ENCODE measurements at regions not wholly inside any gene's neighbourhood (a gene's known extent, or its start where the extent isn't known, plus 50 kb on each side); places are given as distances from the start of the nearest gene placed in this dataset.
"Not testable (repeated sequence)": the region's sequence is repeated elsewhere in the genome, so short reads cannot be mapped to it uniquely, and the experiment has no call there.

GRCh38 chr19:28731577-28731976 lies 481.4 kb downstream of the UQCRFS1 start:
- no peak for DNase-seq

GRCh38 chr19:28730791-28731512 lies 482.0 kb downstream of the UQCRFS1 start:
- DNase-seq, result no peak

GRCh38 chr19:28727480-28728159 lies 485.3 kb downstream of the UQCRFS1 start:
- DNase-seq, result peak; percentile 34

- no peak for DNase-seq
Measured at GRCh38 chr19:28726533-28727479, 486.1 kb downstream of the UQCRFS1 start.

GRCh38 chr19:28718909-28719308 lies 494.0 kb downstream of the UQCRFS1 start:
- DNase-seq, result no peak

- no peak for DNase-seq
Measured at GRCh38 chr19:28715157-28715556, 497.8 kb downstream of the UQCRFS1 start.

- no peak for DNase-seq
Measured at GRCh38 chr19:28711411-28711810, 501.5 kb downstream of the UQCRFS1 start.

- peak; percentile 74 for DNase-seq
Measured at GRCh38 chr19:28710278-28710677, 502.7 kb downstream of the UQCRFS1 start.

- DNase-seq, result no peak
Measured at GRCh38 chr19:28706693-28707092, 506.3 kb downstream of the UQCRFS1 start.

GRCh38 chr19:28705008-28705407 lies 507.9 kb downstream of the UQCRFS1 start:
- DNase-seq, result no peak

- DNase-seq, result no peak
Measured at GRCh38 chr19:28703400-28703956, 509.5 kb downstream of the UQCRFS1 start.

- no peak for DNase-seq
Measured at GRCh38 chr19:28701491-28701890, 511.5 kb downstream of the UQCRFS1 start.

GRCh38 chr19:28700176-28700575 lies 512.8 kb downstream of the UQCRFS1 start:
- DNase-seq, result no peak

GRCh38 chr19:28697308-28697707 lies 515.6 kb downstream of the UQCRFS1 start:
- DNase-seq, result no peak

GRCh38 chr19:28694812-28695211 lies 518.1 kb downstream of the UQCRFS1 start:
- DNase-seq, result no peak

- no peak for DNase-seq
Measured at GRCh38 chr19:28691683-28692082, 521.3 kb downstream of the UQCRFS1 start.

GRCh38 chr19:28689464-28689863 lies 523.5 kb downstream of the UQCRFS1 start:
- DNase-seq, result not testable (repeated sequence)

- DNase-seq, result no peak
Measured at GRCh38 chr19:28687296-28687695, 525.7 kb downstream of the UQCRFS1 start.

- DNase-seq, result no peak
Measured at GRCh38 chr19:28686756-28687155, 526.2 kb downstream of the UQCRFS1 start.

GRCh38 chr19:28685802-28686201 lies 527.1 kb downstream of the UQCRFS1 start:
- no peak for DNase-seq

GRCh38 chr19:28685077-28685476 lies 527.9 kb downstream of the UQCRFS1 start:
- not testable (repeated sequence) for DNase-seq

GRCh38 chr19:28680111-28680510 lies 532.8 kb downstream of the UQCRFS1 start:
- no peak for DNase-seq
